ENCODE measurements at regions not wholly inside any gene's neighbourhood (a gene's known extent, or its start where the extent isn't known, plus 50 kb on each side); places are given as distances from the start of the nearest gene placed in this dataset.
"Not testable (repeated sequence)": the region's sequence is repeated elsewhere in the genome, so short reads cannot be mapped to it uniquely, and the experiment has no call there.

GRCh38 chr12:126036348-126036747 is 971.1 kb downstream of the AACS start:
- Mint-ChIP-seq H3K9me3 (peaks cover 2 to 4% of the 10 kb centered on the region in 2 donors), H3K36me3 (ENCODE audit: insufficient read depth in 2 of 2) (no peaks in the 10 kb centered on the region), H3K27ac (no peak overlapping the region), H3K27me3 (ENCODE audit: low read depth) (no peaks in the 10 kb centered on the region), H3K4me1 (ENCODE audit: low read depth) (no peaks in the 10 kb centered on the region), H3K4me3 (no peak overlapping the region)
- DNase-seq (no peak), ATAC-seq (replicated peaks in 1 of 2) (no peak)

GRCh38 chr12:126038434-126038833 is 973.2 kb downstream of the AACS start:
- Mint-ChIP-seq H3K36me3 (ENCODE audit: insufficient read depth in 2 of 2) (no peaks in the 10 kb centered on the region), H3K4me1 (ENCODE audit: low read depth) (no peaks in the 10 kb centered on the region), H3K27ac (no peak overlapping the region), H3K4me3 (no peak overlapping the region), H3K9me3 (peaks cover 2 to 4% of the 10 kb centered on the region in 2 donors), H3K27me3 (ENCODE audit: low read depth) (no peaks in the 10 kb centered on the region)
- no peak for DNase-seq
- ATAC-seq (replicated peaks in 1 of 2): no peak

- H3K27ac Mint-ChIP-seq: no peak overlapping the region
- DNase-seq (no peak), ATAC-seq (replicated peaks in 1 of 2) (no peak)
- no peak overlapping the region for H3K4me3 Mint-ChIP-seq
- H3K36me3 Mint-ChIP-seq (ENCODE audit: insufficient read depth in 2 of 2): peaks cover 0 to 1% of the 10 kb centered on the region in 2 donors
- peaks cover 3 to 4% of the 10 kb centered on the region in 2 donors for H3K9me3 Mint-ChIP-seq
- no peaks in the 10 kb centered on the region for H3K27me3 Mint-ChIP-seq (ENCODE audit: low read depth)
- H3K4me1 Mint-ChIP-seq (ENCODE audit: low read depth): no peaks in the 10 kb centered on the region
These were observed 975.1 kb downstream of the AACS start for GRCh38 chr12:126040307-126040706.

GRCh38 chr12:126042286-126042685 is 977.1 kb downstream of the AACS start:
- no peak overlapping the region for H3K4me3 Mint-ChIP-seq
- H3K36me3 Mint-ChIP-seq (ENCODE audit: insufficient read depth in 2 of 2): peaks cover 0 to 1% of the 10 kb centered on the region in 2 donors
- no peak overlapping the region for H3K27ac Mint-ChIP-seq
- H3K9me3 Mint-ChIP-seq: peaks cover 3 to 4% of the 10 kb centered on the region in 2 donors
- H3K4me1 Mint-ChIP-seq (ENCODE audit: low read depth): no peaks in the 10 kb centered on the region
- no peaks in the 10 kb centered on the region for H3K27me3 Mint-ChIP-seq (ENCODE audit: low read depth)
- ATAC-seq (replicated peaks in 1 of 2) (no peak), DNase-seq (no peak)

GRCh38 chr12:126049501-126049900 is 984.3 kb downstream of the AACS start:
- not testable (repeated sequence) for H3K27ac Mint-ChIP-seq; ATAC-seq (replicated peaks in 1 of 2); H3K4me3 Mint-ChIP-seq; H3K27me3 Mint-ChIP-seq (ENCODE audit: low read depth); H3K36me3 Mint-ChIP-seq (ENCODE audit: insufficient read depth in 2 of 2); DNase-seq; H3K9me3 Mint-ChIP-seq; H3K4me1 Mint-ChIP-seq (ENCODE audit: low read depth)

GRCh38 chr12:126051611-126052107 is 986.4 kb downstream of the AACS start:
- Mint-ChIP-seq H3K4me3 (no peak overlapping the region), H3K27ac (no peak overlapping the region), H3K4me1 (ENCODE audit: low read depth) (no peaks in the 10 kb centered on the region), H3K36me3 (ENCODE audit: insufficient read depth in 2 of 2) (peaks cover 0 to 2% of the 10 kb centered on the region in 2 donors), H3K9me3 (peaks cover 8 to 9% of the 10 kb centered on the region in 2 donors), H3K27me3 (ENCODE audit: low read depth) (no peaks in the 10 kb centered on the region)
- ATAC-seq (replicated peaks in 1 of 2) (no peak), DNase-seq (no peak)

- H3K36me3 Mint-ChIP-seq (ENCODE audit: insufficient read depth in 2 of 2): no peaks in the 10 kb centered on the region
- peaks cover 0 to 5% of the 10 kb centered on the region in 2 donors for H3K9me3 Mint-ChIP-seq
- H3K27me3 Mint-ChIP-seq (ENCODE audit: low read depth): no peaks in the 10 kb centered on the region
- no peaks in the 10 kb centered on the region for H3K4me1 Mint-ChIP-seq (ENCODE audit: low read depth)
- no peak for ATAC-seq (replicated peaks in 1 of 2)
- H3K4me3 Mint-ChIP-seq: no peak overlapping the region
- H3K27ac Mint-ChIP-seq: no peak overlapping the region
- no peak for DNase-seq
These were observed 990.3 kb downstream of the AACS start for GRCh38 chr12:126055521-126055920.

GRCh38 chr12:126061777-126062176 is 996.5 kb downstream of the AACS start:
- Mint-ChIP-seq H3K9me3 (peaks cover 0 to 2% of the 10 kb centered on the region in 2 donors), H3K4me3 (no peak overlapping the region), H3K4me1 (ENCODE audit: low read depth) (no peaks in the 10 kb centered on the region), H3K27ac (no peak overlapping the region), H3K36me3 (ENCODE audit: insufficient read depth in 2 of 2) (no peaks in the 10 kb centered on the region), H3K27me3 (ENCODE audit: low read depth) (no peaks in the 10 kb centered on the region)
- ATAC-seq (replicated peaks in 1 of 2): no peak
- no peak for DNase-seq

GRCh38 chr12:126064028-126064427 is 998.8 kb downstream of the AACS start:
- Mint-ChIP-seq H3K9me3 (peaks cover 0 to 2% of the 10 kb centered on the region in 2 donors), H3K27me3 (ENCODE audit: low read depth) (no peaks in the 10 kb centered on the region), H3K4me1 (ENCODE audit: low read depth) (no peaks in the 10 kb centered on the region), H3K27ac (no peak overlapping the region), H3K36me3 (ENCODE audit: insufficient read depth in 2 of 2) (no peaks in the 10 kb centered on the region), H3K4me3 (no peak overlapping the region)
- no peak for DNase-seq
- no peak for ATAC-seq (replicated peaks in 1 of 2)

GRCh38 chr12:126067626-126068329 is 1002.5 kb downstream of the AACS start:
- Mint-ChIP-seq H3K27me3 (ENCODE audit: low read depth) (no peaks in the 10 kb centered on the region), H3K4me1 (ENCODE audit: low read depth) (no peaks in the 10 kb centered on the region), H3K9me3 (peaks cover 4 to 8% of the 10 kb centered on the region in 2 donors), H3K4me3 (no peak overlapping the region), H3K36me3 (ENCODE audit: insufficient read depth in 2 of 2) (peaks cover 3 to 5% of the 10 kb centered on the region in 2 donors), H3K27ac (no peak overlapping the region)
- ATAC-seq (replicated peaks in 1 of 2): no peak
- no peak for DNase-seq

- H3K4me1 Mint-ChIP-seq (ENCODE audit: low read depth): no peaks in the 10 kb centered on the region
- peaks cover 3 to 5% of the 10 kb centered on the region in 2 donors for H3K36me3 Mint-ChIP-seq (ENCODE audit: insufficient read depth in 2 of 2)
- H3K27me3 Mint-ChIP-seq (ENCODE audit: low read depth): no peaks in the 10 kb centered on the region
- DNase-seq: peak; percentile 49 to 65
- H3K4me3 Mint-ChIP-seq: no peak overlapping the region
- no peak for ATAC-seq (replicated peaks in 1 of 2)
- no peak overlapping the region for H3K27ac Mint-ChIP-seq
- peaks cover 4 to 9% of the 10 kb centered on the region in 2 donors for H3K9me3 Mint-ChIP-seq
These were observed 1004.4 kb downstream of the AACS start for GRCh38 chr12:126069549-126070165.

GRCh38 chr12:126076515-126076914 is 1011.3 kb downstream of the AACS start:
- ATAC-seq (replicated peaks in 1 of 2): no peak
- H3K4me3 Mint-ChIP-seq: no peak overlapping the region
- no peak overlapping the region for H3K27ac Mint-ChIP-seq
- no peaks in the 10 kb centered on the region for H3K27me3 Mint-ChIP-seq (ENCODE audit: low read depth)
- no peak for DNase-seq
- peaks cover 3 to 6% of the 10 kb centered on the region in 2 donors for H3K9me3 Mint-ChIP-seq
- H3K4me1 Mint-ChIP-seq (ENCODE audit: low read depth): no peaks in the 10 kb centered on the region
- H3K36me3 Mint-ChIP-seq (ENCODE audit: insufficient read depth in 2 of 2): no peaks in the 10 kb centered on the region

GRCh38 chr12:126083926-126084325 is 1018.7 kb downstream of the AACS start:
- H3K4me3 Mint-ChIP-seq: no peak overlapping the region
- H3K27ac Mint-ChIP-seq: no peak overlapping the region

More at GRCh38 chr12:126083926-126084325, 1018.7 kb downstream of the AACS start:
- H3K27me3 Mint-ChIP-seq (ENCODE audit: low read depth): no peaks in the 10 kb centered on the region
- peaks cover 3 to 8% of the 10 kb centered on the region in 2 donors for H3K9me3 Mint-ChIP-seq
- no peak for DNase-seq
- ATAC-seq (replicated peaks in 1 of 2): no peak
- no peaks in the 10 kb centered on the region for H3K4me1 Mint-ChIP-seq (ENCODE audit: low read depth)
- H3K36me3 Mint-ChIP-seq (ENCODE audit: insufficient read depth in 2 of 2): no peaks in the 10 kb centered on the region
